Kidney epithelial cell (primary cell): ENCODE measurements at regions not wholly inside any gene's neighbourhood (a gene's known extent, or its start where the extent isn't known, plus 50 kb on each side); places are given as distances from the start of the nearest gene placed in this dataset.
A peak's percentile ranks its signal among the peaks of the same experiment; 100 is the strongest.

Experiments
- DNase-seq: peaks from one replicate; pipeline ENCODE4 v3.0.0-alpha.2; 2010; ENCODE audit warnings: low read depth
- H3K27me3 ChIP-seq: 2 replicates; pipeline ENCODE4 v1.6.0; 2011; ENCODE audit warnings: low read length; ENCODE audit not compliant: control insufficient read depth, insufficient read depth
- H3K36me3 ChIP-seq: 2 replicates; pipeline ENCODE4 v1.5.1; 2011; ENCODE audit warnings: low read length; ENCODE audit not compliant: control insufficient read depth, insufficient read depth
- H3K4me3 ChIP-seq: 2 replicates; pipeline ENCODE4 v1.5.1; 2011; ENCODE audit warnings: low read depth, mild to moderate bottlenecking, control low read depth, low read length
- CTCF ChIP-seq: IDR thresholded peaks from 2 replicates; pipeline ENCODE4 v1.5.1; 2011; ENCODE audit warnings: mild to moderate bottlenecking, moderate library complexity, low read length, control low read depth, inconsistent platforms; ENCODE audit not compliant: insufficient read depth, poor library complexity, severe bottlenecking

- no peak for DNase-seq
- Histone ChIP-seq H3K27me3 (no peaks in the 10 kb centered on the region), H3K4me3 (no peak overlapping the region), H3K36me3 (no peaks in the 10 kb centered on the region)
- no peak for TF ChIP-seq CTCF
Measured at GRCh38 chr17:74079537-74080300, 123.8 kb upstream of the RPL38 start.

- Histone ChIP-seq H3K4me3 (no peak overlapping the region), H3K36me3 (no peaks in the 10 kb centered on the region), H3K27me3 (no peaks in the 10 kb centered on the region)
- DNase-seq = no peak
- TF ChIP-seq CTCF = no peak
Measured at GRCh38 chr17:74080656-74081582, 122.6 kb upstream of the RPL38 start.

- no peaks in the 10 kb centered on the region for H3K27me3 ChIP-seq
Measured at GRCh38 chr17:74082886-74083285, 120.6 kb upstream of the RPL38 start.

GRCh38 chr17:74083321-74083720 lies 120.2 kb upstream of the RPL38 start:
- H3K27me3 ChIP-seq = no peaks in the 10 kb centered on the region
- DNase-seq = no peak
- no peak for TF ChIP-seq CTCF

More at GRCh38 chr17:74082886-74083285, 120.6 kb upstream of the RPL38 start:
- no peaks in the 10 kb centered on the region for H3K36me3 ChIP-seq
- no peak for TF ChIP-seq CTCF
- H3K4me3 ChIP-seq = no peak overlapping the region
- no peak for DNase-seq

GRCh38 chr17:74085434-74085833 lies 118.0 kb upstream of the RPL38 start:
- Histone ChIP-seq H3K27me3 (no peaks in the 10 kb centered on the region), H3K4me3 (no peak overlapping the region), H3K36me3 (no peaks in the 10 kb centered on the region)
- peak; percentile 20 for TF ChIP-seq CTCF
- DNase-seq = no peak

More at GRCh38 chr17:74083321-74083720, 120.2 kb upstream of the RPL38 start:
- no peak overlapping the region for H3K4me3 ChIP-seq
- H3K36me3 ChIP-seq = no peaks in the 10 kb centered on the region
